ENCODE measurements at regions not wholly inside any gene's neighbourhood (a gene's known extent, or its start where the extent isn't known, plus 50 kb on each side); places are given as distances from the start of the nearest gene placed in this dataset.

- Mint-ChIP-seq H3K9me3 (no peaks in the 10 kb centered on the region), H3K27ac (no peak overlapping the region), H3K4me1 (ENCODE audit: low read depth) (no peaks in the 10 kb centered on the region), H3K36me3 (ENCODE audit: low read depth) (no peaks in the 10 kb centered on the region), H3K4me3 (no peak overlapping the region), H3K27me3 (no peaks in the 10 kb centered on the region)
- POLR2A ChIA-PET, result no interaction called here
- CTCF ChIA-PET, result interaction anchor here (1.1 kb wide), 1 partner anchor 34 kb away, joined by 4 read pairs; no protein-coding TSS in a partner anchor
- intact Hi-C loops (cut with micrococcal nuclease), result no loop called here
- no peak for ATAC-seq
- no peak for DNase-seq
- TF ChIP-seq CTCF (IDR thresholded peaks at IDR 0.05), result no peak
Measured at GRCh38 chr2:42893047-42893758, 100.8 kb upstream of the HAAO start.

- ChIA-PET CTCF (interaction anchor here (1.1 kb wide), 1 partner anchor 10 kb away, joined by 4 read pairs; no protein-coding TSS in a partner anchor), POLR2A (no interaction called here)
- H3K4me1 Mint-ChIP-seq (ENCODE audit: low read depth), result no peaks in the 10 kb centered on the region
- H3K36me3 Mint-ChIP-seq (ENCODE audit: low read depth), result no peaks in the 10 kb centered on the region
- no peaks in the 10 kb centered on the region for H3K27me3 Mint-ChIP-seq
- H3K4me3 Mint-ChIP-seq, result no peak overlapping the region
- intact Hi-C loops (cut with micrococcal nuclease), result no loop called here
- ATAC-seq (no peak), DNase-seq (no peak)
- no peak overlapping the region for H3K27ac Mint-ChIP-seq
- H3K9me3 Mint-ChIP-seq, result no peaks in the 10 kb centered on the region
- no peak for TF ChIP-seq CTCF (IDR thresholded peaks at IDR 0.05)
Measured at GRCh38 chr2:42890791-42891355, 98.5 kb upstream of the HAAO start.

- Mint-ChIP-seq H3K36me3 (ENCODE audit: low read depth) (no peaks in the 10 kb centered on the region), H3K27ac (no peak overlapping the region), H3K9me3 (no peaks in the 10 kb centered on the region), H3K4me1 (ENCODE audit: low read depth) (no peaks in the 10 kb centered on the region), H3K4me3 (no peak overlapping the region), H3K27me3 (no peaks in the 10 kb centered on the region)
- ChIA-PET POLR2A (no interaction called here), CTCF (interaction anchor here (0.6 kb wide), 1 partner anchor 58 kb away, joined by 3 read pairs; no protein-coding TSS in a partner anchor)
- DNase-seq, result no peak
- ATAC-seq, result no peak
- intact Hi-C loops (cut with micrococcal nuclease), result no loop called here
- TF ChIP-seq CTCF (IDR thresholded peaks at IDR 0.05), result no peak
Measured at GRCh38 chr2:42888321-42889245, 96.2 kb upstream of the HAAO start.

GRCh38 chr2:42886921-42887320 lies 94.5 kb upstream of the HAAO start:
- no peak for TF ChIP-seq CTCF (IDR thresholded peaks at IDR 0.05)
- Mint-ChIP-seq H3K27ac (no peak overlapping the region), H3K27me3 (no peaks in the 10 kb centered on the region), H3K36me3 (ENCODE audit: low read depth) (no peaks in the 10 kb centered on the region), H3K9me3 (no peaks in the 10 kb centered on the region), H3K4me1 (ENCODE audit: low read depth) (peaks cover 7% of the 10 kb centered on the region), H3K4me3 (no peak overlapping the region)
- intact Hi-C loops (cut with micrococcal nuclease), result no loop called here
- no peak for DNase-seq
- ChIA-PET CTCF (no interaction called here), POLR2A (no interaction called here)
- ATAC-seq, result no peak

Data from activated CD8-positive, alpha-beta T cell treated with anti-CD3 and anti-CD28 coated beads for 36 hours (primary cell).